ENCODE measurements at regions not wholly inside any gene's neighbourhood (a gene's known extent, or its start where the extent isn't known, plus 50 kb on each side); places are given as distances from the start of the nearest gene placed in this dataset.

GRCh38 chr3:117272274-117272673, 562.7 kb downstream of the TUSC7 start:
- TF ChIP-seq, protein P1, sequence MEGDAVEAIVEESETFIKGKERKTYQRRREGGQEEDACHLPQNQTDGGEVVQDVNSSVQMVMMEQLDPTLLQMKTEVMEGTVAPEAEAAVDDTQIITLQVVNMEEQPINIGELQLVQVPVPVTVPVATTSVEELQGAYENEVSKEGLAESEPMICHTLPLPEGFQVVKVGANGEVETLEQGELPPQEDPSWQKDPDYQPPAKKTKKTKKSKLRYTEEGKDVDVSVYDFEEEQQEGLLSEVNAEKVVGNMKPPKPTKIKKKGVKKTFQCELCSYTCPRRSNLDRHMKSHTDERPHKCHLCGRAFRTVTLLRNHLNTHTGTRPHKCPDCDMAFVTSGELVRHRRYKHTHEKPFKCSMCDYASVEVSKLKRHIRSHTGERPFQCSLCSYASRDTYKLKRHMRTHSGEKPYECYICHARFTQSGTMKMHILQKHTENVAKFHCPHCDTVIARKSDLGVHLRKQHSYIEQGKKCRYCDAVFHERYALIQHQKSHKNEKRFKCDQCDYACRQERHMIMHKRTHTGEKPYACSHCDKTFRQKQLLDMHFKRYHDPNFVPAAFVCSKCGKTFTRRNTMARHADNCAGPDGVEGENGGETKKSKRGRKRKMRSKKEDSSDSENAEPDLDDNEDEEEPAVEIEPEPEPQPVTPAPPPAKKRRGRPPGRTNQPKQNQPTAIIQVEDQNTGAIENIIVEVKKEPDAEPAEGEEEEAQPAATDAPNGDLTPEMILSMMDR (IDR thresholded peaks at IDR 0.05; ENCODE audit: control extremely low read depth, extremely low read depth, low read depth, missing control alignments) = no peak
- no peak for DNase-seq (ENCODE audit: extremely low spot score)
- ChIA-PET POLR2A (no interaction called here), CTCF (interaction anchor here (0.9 to 1.2 kb wide), 3 partner anchors 8 to 56 kb away, joined by 3 read pairs; no protein-coding TSS in a partner anchor)

DNA sequence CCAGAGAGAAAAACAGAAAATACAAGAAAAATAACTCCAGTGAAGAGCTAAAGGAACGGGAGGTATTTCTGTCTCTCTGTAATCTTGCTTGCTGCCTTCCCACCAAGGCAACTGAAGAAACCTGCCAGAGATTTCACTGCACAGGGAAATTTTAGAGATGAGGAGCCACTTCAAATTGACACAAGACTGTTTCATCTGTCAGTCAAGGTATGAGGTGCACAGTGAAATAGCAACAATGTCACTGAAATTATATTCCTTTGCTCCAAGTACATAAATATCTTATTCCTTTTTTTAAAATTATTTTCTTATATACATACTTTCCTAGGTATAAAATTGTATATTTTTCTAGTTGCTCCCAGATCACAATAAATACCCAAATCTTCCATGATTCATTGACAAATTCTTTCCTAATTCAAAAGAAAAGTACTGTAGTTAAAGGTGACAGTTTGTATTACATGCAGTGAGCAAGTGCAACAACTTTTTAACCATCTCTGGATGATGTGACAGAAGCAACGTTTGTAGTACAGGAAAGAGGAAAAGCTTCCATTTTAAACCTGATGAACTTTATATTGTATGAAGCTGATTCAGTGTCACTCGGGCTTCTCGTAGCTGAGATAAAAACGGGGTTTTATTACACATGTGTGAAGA, 563.4 kb downstream of the TUSC7 start:
- DNase-seq (ENCODE audit: extremely low spot score) = no peak

DNA sequence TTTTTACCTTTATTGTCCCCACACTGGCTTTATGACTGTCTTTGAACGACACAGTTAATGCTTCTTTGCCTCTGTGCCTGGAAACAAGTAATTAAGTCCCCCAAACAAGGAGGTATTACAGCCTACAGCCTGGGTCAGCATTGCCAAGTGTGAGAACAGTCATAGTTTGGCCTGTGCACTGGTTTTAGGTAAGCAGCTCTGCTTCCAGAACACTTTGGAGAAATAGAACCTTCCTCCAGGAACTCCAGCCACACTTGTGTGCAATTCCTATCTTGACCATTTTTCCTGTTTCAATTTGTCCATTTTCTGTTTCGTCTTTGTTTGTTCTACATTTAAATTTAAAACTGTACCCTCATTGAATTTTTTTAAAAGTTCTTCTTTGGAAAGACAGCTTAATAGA, 568.2 kb downstream of the TUSC7 start:
- POLR2A ChIA-PET = no interaction called here

More for the DNA sequence above, 563.4 kb downstream of the TUSC7 start:
- CTCF ChIA-PET = interaction anchor here (1.2 to 1.6 kb wide), 2 partner anchors 25 to 56 kb away, joined by 3 read pairs; no protein-coding TSS in a partner anchor
- TF ChIP-seq, protein P1 (IDR thresholded peaks at IDR 0.05; ENCODE audit: control extremely low read depth, extremely low read depth, low read depth, missing control alignments) = no peak
- POLR2A ChIA-PET = no interaction called here

DNA sequence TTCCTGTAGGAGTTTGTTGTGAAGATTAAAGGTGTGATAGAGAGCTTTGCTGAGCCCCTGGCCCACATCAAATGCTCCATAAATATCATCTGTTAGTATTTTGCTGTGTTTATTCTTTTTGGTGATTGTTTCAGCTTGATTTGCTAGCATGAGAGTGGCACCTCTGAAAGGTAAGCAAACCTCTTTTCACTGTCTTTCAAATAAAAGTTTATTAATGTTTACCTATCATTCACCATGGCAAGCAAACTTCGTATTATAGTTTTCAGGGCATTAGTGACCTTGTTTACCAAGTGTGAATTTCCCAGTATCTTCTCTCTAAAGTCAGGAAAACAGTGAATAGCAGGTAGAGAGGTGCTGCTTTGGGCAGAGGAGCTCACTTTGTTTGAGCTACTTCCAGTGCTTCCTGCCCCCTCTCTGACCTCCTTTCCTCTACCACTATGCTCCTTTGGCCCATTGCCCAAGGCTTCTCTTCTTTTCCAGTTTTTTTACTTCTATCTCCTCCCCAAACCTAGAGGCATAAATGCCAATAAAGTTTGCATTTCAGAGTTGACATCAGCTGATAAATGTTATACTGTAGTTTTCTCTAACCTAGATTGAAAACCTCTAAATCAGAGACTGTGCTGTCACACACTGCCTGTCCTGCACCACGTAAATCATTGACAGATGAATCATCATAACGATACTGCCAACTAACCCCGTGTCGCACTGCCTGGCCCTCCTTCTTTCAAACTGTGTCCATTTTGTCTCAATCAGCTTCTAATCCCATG, 569.0 kb downstream of the TUSC7 start:
- TF ChIP-seq, protein P1 (IDR thresholded peaks at IDR 0.05; ENCODE audit: control extremely low read depth, extremely low read depth, low read depth, missing control alignments) = no peak
- DNase-seq (ENCODE audit: extremely low spot score) = peak; percentile 5
- ChIA-PET CTCF (interaction anchor here (1.0 to 1.7 kb wide), 2 partner anchors 13 to 16 kb away, joined by 5 to 7 read pairs; no protein-coding TSS in a partner anchor), POLR2A (no interaction called here)

More for the DNA sequence above, 568.2 kb downstream of the TUSC7 start:
- TF ChIP-seq, protein P1 (IDR thresholded peaks at IDR 0.05; ENCODE audit: control extremely low read depth, extremely low read depth, low read depth, missing control alignments) = no peak
- CTCF ChIA-PET = interaction anchor here (1.7 kb wide), 1 partner anchor 14 kb away, joined by 7 read pairs; no protein-coding TSS in a partner anchor
- DNase-seq (ENCODE audit: extremely low spot score) = no peak

- TF ChIP-seq, protein P1 (IDR thresholded peaks at IDR 0.05; ENCODE audit: control extremely low read depth, extremely low read depth, low read depth, missing control alignments) = no peak
- POLR2A ChIA-PET = no interaction called here
- DNase-seq (ENCODE audit: extremely low spot score) = no peak
- CTCF ChIA-PET = interaction anchor here (1.0 to 1.3 kb wide), 3 partner anchors 10 to 19 kb away, joined by 3 to 4 read pairs (median 3); no protein-coding TSS in a partner anchor
Observed at GRCh38 chr3:117281371-117281770, 571.8 kb downstream of the TUSC7 start.

DNA sequence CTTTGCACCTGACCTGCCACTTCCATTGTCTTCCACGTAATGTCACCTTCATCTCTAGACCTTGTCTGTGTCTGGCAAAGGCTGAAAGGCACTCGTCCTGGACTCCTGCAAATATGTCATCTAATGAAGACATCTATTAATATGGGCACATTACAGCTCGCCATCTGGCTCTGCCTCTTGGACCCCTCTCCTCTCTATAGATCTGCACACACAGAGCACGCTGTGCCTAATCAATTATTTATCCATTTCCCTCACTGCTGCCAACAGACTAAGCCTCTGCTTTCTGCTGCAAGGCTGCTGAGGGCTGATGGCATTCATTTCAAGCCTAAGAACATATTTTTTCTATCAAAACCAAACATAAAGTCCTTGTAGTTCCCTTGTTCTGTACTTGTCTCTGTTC, 573.0 kb downstream of the TUSC7 start:
- POLR2A ChIA-PET = no interaction called here
- no peak for DNase-seq (ENCODE audit: extremely low spot score)
- CTCF ChIA-PET = no interaction called here
- TF ChIP-seq, protein P1 (IDR thresholded peaks at IDR 0.05; ENCODE audit: control extremely low read depth, extremely low read depth, low read depth, missing control alignments) = no peak
